Fibroblast of lung (primary cell): ENCODE measurements at regions not wholly inside any gene's neighbourhood (a gene's known extent, or its start where the extent isn't known, plus 50 kb on each side); places are given as distances from the start of the nearest gene placed in this dataset.
A peak's percentile ranks its signal among the peaks of the same experiment; 100 is the strongest.

Source experiments
- DNase-seq, 2 donors: peaks; one replicate each; pipeline versions ENCODE4 v3.0.0 to v3.0.0-alpha.2; 2010; ENCODE audit warnings: low read depth in 2 of 2
- H2AFZ ChIP-seq: 2 replicates; pipeline ENCODE4 v1.5.1; 2012; ENCODE audit warnings: low read length, control low read depth, inconsistent platforms
- H3K27ac ChIP-seq: 2 replicates; pipeline ENCODE4 v1.5.1; 2011; ENCODE audit warnings: low read length, control low read depth; ENCODE audit not compliant: insufficient read depth
- H3K27me3 ChIP-seq: 2 replicates; pipeline ENCODE4 v1.5.1; 2011; ENCODE audit warnings: mild to moderate bottlenecking, low read length; ENCODE audit not compliant: control insufficient read depth, insufficient read depth
- H3K36me3 ChIP-seq: 2 replicates; pipeline ENCODE4 v1.5.1; 2011; ENCODE audit warnings: low read length; ENCODE audit not compliant: control insufficient read depth, insufficient read depth
- H3K4me1 ChIP-seq: 2 replicates; pipeline ENCODE4 v1.5.1; 2011; ENCODE audit warnings: low read length; ENCODE audit not compliant: control insufficient read depth, insufficient read depth; ENCODE audit errors: extremely low read depth
- H3K4me2 ChIP-seq: 2 replicates; pipeline ENCODE4 v1.5.1; 2011; ENCODE audit warnings: low read length, control low read depth; ENCODE audit not compliant: insufficient read depth; ENCODE audit errors: extremely low read depth
- H3K4me3 ChIP-seq, 4 experiments: fragments of 200-600 bp in 1 of 4; sonication (generic) in 1 of 4; replicated peaks in 1 of 4; 2 replicates each; pipeline ENCODE4 v1.5.1; 2011 to 2016; ENCODE audit warnings: low read length in 4 of 4, low read depth in 3 of 4, mild to moderate bottlenecking in 3 of 4, control low read depth in 2 of 4, inconsistent platforms in 1 of 4, mixed read lengths in 1 of 4; ENCODE audit not compliant: insufficient read depth in 1 of 4; ENCODE audit errors: control extremely low read depth in 1 of 4
- H3K79me2 ChIP-seq: 2 replicates; pipeline ENCODE4 v1.5.1; 2012; ENCODE audit warnings: mild to moderate bottlenecking, low read length, inconsistent platforms; ENCODE audit not compliant: control insufficient read depth, insufficient read depth
- H3K9ac ChIP-seq: 2 replicates; pipeline ENCODE4 v1.5.1; 2011; ENCODE audit warnings: mild to moderate bottlenecking, low read length, control low read depth; ENCODE audit not compliant: insufficient read depth
- H3K9me3 ChIP-seq: 2 replicates; pipeline ENCODE4 v1.5.1; 2012; ENCODE audit warnings: low read depth, low read length; ENCODE audit not compliant: control insufficient read depth, insufficient read depth
- H4K20me1 ChIP-seq: 2 replicates; pipeline ENCODE4 v1.5.1; 2011; ENCODE audit warnings: low read length; ENCODE audit not compliant: control insufficient read depth, insufficient read depth; ENCODE audit errors: extremely low read depth
- CTCF ChIP-seq, 2 donors: IDR thresholded peaks in 1 of 2; conservative IDR thresholded peaks in 1 of 2; 1 replicate in 1 of 2; 2 replicates in 1 of 2; pipeline ENCODE4 v1.5.1; 2011 to 2012; ENCODE audit warnings: low read length in 2 of 2, control low read depth in 1 of 2, inconsistent platforms in 1 of 2, low read depth in 1 of 2, mild to moderate bottlenecking in 1 of 2
- EZH2 ChIP-seq: IDR thresholded peaks from 2 replicates; pipeline ENCODE4 v1.5.1; 2012; ENCODE audit warnings: low read length, control low read depth, mild to moderate bottlenecking; ENCODE audit errors: missing control alignments

- Histone ChIP-seq H3K4me2 (no peak overlapping the region), H4K20me1 (no peaks in the 10 kb centered on the region), H3K4me1 (peaks cover 7% of the 10 kb centered on the region), H3K4me3 (no peak overlapping the region), H2AFZ (no peak overlapping the region), H3K9ac (no peak overlapping the region), H3K27ac (no peak overlapping the region), H3K9me3 (no peaks in the 10 kb centered on the region), H3K27me3 (no peaks in the 10 kb centered on the region), H3K79me2 (peaks cover 16% of the 10 kb centered on the region), H3K36me3 (no peaks in the 10 kb centered on the region)
- TF ChIP-seq EZH2 (no peak), CTCF (conservative IDR thresholded peaks at IDR 0.05 in 1 of 2, IDR thresholded peaks at IDR 0.05 in 1 of 2; ENCODE audit: low read depth in 1 of 2, low read length in 2 of 2) (no peak)
- DNase-seq: no peak
These were observed 50.8 kb upstream of the BEND6 start for GRCh38 chr6:56904068-56904467.

- H3K4me3 ChIP-seq: peak overlapping the region in 1 of 4 experiments; percentile 9
- H3K4me2 ChIP-seq: peak overlapping the region; percentile 36
- H3K9ac ChIP-seq: no peak overlapping the region
These were observed 52.1 kb upstream of the BEND6 start for GRCh38 chr6:56902641-56903464.

GRCh38 chr6:56900784-56901183 is 54.1 kb upstream of the BEND6 start:
- Histone ChIP-seq H3K9ac (no peak overlapping the region), H3K36me3 (peaks cover 3% of the 10 kb centered on the region), H3K4me3 (no peak overlapping the region), H3K27me3 (no peaks in the 10 kb centered on the region), H4K20me1 (no peaks in the 10 kb centered on the region), H3K4me2 (no peak overlapping the region), H3K27ac (no peak overlapping the region), H2AFZ (no peak overlapping the region), H3K4me1 (peaks cover 4% of the 10 kb centered on the region), H3K9me3 (no peaks in the 10 kb centered on the region), H3K79me2 (peaks cover 11% of the 10 kb centered on the region)
- DNase-seq: no peak
- TF ChIP-seq EZH2 (no peak), CTCF (conservative IDR thresholded peaks at IDR 0.05 in 1 of 2, IDR thresholded peaks at IDR 0.05 in 1 of 2; ENCODE audit: low read depth in 1 of 2, low read length in 2 of 2) (no peak)

More at GRCh38 chr6:56902641-56903464, 52.1 kb upstream of the BEND6 start:
- TF ChIP-seq CTCF (conservative IDR thresholded peaks at IDR 0.05 in 1 of 2, IDR thresholded peaks at IDR 0.05 in 1 of 2; ENCODE audit: low read depth in 1 of 2, low read length in 2 of 2): peak; percentile 41 to 62
- no peak for TF ChIP-seq EZH2
- H3K4me1 ChIP-seq: peaks cover 7% of the 10 kb centered on the region
- H3K36me3 ChIP-seq: no peaks in the 10 kb centered on the region
- no peak overlapping the region for H2AFZ ChIP-seq
- peaks cover 16% of the 10 kb centered on the region for H3K79me2 ChIP-seq
- H3K27me3 ChIP-seq: no peaks in the 10 kb centered on the region
- peak; percentile 79 to 82 for DNase-seq
- no peaks in the 10 kb centered on the region for H4K20me1 ChIP-seq
- no peak overlapping the region for H3K27ac ChIP-seq
- H3K9me3 ChIP-seq: no peaks in the 10 kb centered on the region
